WTC11 (cell line): ENCODE measurements at regions not wholly inside any gene's neighbourhood (a gene's known extent, or its start where the extent isn't known, plus 50 kb on each side); places are given as distances from the start of the nearest gene placed in this dataset.
A peak's percentile ranks its signal among the peaks of the same experiment; 100 is the strongest.
"Not testable (repeated sequence)": the region's sequence is repeated elsewhere in the genome, so short reads cannot be mapped to it uniquely, and the experiment has no call there.

Experiments used
- ATAC-seq: fragments of 200-7000 bp; cut with Tn5 transposase; 2 replicates; pipeline ENCODE4 v1.10.0; 2021; ENCODE audit warnings: mild to moderate bottlenecking, moderate library complexity
- CTCF ChIA-PET: fragments of 300-600 bp; sonication (Branson Sonifier 250); formaldehyde crosslinking; loops from one replicate; lab custom pipeline; 2021; ENCODE audit warnings: antibody characterized with exemption; lab: Charles Lee
- POLR2A ChIA-PET: fragments of 350-600 bp; sonication (Branson Sonifier 250); formaldehyde crosslinking; loops from one replicate; lab custom pipeline; 2021; ENCODE audit warnings: antibody characterized with exemption; lab: Charles Lee
- DNase-seq: peaks from one replicate; pipeline ENCODE4 v3.0.0; 2021; ENCODE audit warnings: low spot score
- H3K27ac Mint-ChIP-seq: 2 replicates; pipeline ENCODE4 v1.8.0; 2021; ENCODE audit warnings: mixed read lengths
- H3K27me3 Mint-ChIP-seq: 2 replicates; pipeline ENCODE4 v1.8.0; 2021; ENCODE audit warnings: low read depth, mild to moderate bottlenecking, moderate library complexity, mixed read lengths
- H3K36me3 Mint-ChIP-seq: 2 replicates; pipeline ENCODE4 v1.8.0; 2021; ENCODE audit warnings: mixed read lengths
- H3K4me1 Mint-ChIP-seq: 2 replicates; pipeline ENCODE4 v1.8.0; 2022; ENCODE audit warnings: mixed read lengths
- H3K4me3 Mint-ChIP-seq: 2 replicates; pipeline ENCODE4 v1.8.0; 2021; ENCODE audit warnings: mild to moderate bottlenecking, moderate library complexity, mixed read lengths
- H3K9me3 Mint-ChIP-seq: 2 replicates; pipeline ENCODE4 v1.8.0; 2021; ENCODE audit warnings: mixed read lengths
- CREB1 ChIP-seq: sonication (generic); formaldehyde crosslinking; IDR thresholded peaks from 2 replicates; pipeline ENCODE4 v1.8.0; 2023; ENCODE audit warnings: mild to moderate bottlenecking, missing genetic modification reagents
- CREM ChIP-seq: sonication (generic); formaldehyde crosslinking; IDR thresholded peaks from 2 replicates; pipeline ENCODE4 v1.8.1; 2022; ENCODE audit warnings: mild to moderate bottlenecking, missing genetic modification reagents, moderate library complexity
- FOXP1 ChIP-seq: sonication (generic); formaldehyde crosslinking; IDR thresholded peaks from 2 replicates; pipeline ENCODE4 v1.8.0; 2022; ENCODE audit warnings: missing genetic modification reagents, mild to moderate bottlenecking, moderate library complexity, borderline replicate concordance
- NR2C2 ChIP-seq: sonication (generic); formaldehyde crosslinking; IDR thresholded peaks from 2 replicates; pipeline ENCODE4 v1.8.0; 2022; ENCODE audit warnings: mild to moderate bottlenecking, missing genetic modification reagents
- PRRX2 ChIP-seq: fragments of 250-450 bp; sonication (Bioruptor Pico); IDR thresholded peaks from 2 replicates; pipeline ENCODE4 v1.8.0; 2021; ENCODE audit warnings: mild to moderate bottlenecking
- SOX15 ChIP-seq: fragments of 250-450 bp; sonication (Bioruptor Pico); IDR thresholded peaks from 2 replicates; pipeline ENCODE4 v1.9.0; 2021; ENCODE audit warnings: mild to moderate bottlenecking
- TEAD1 ChIP-seq: sonication (generic); formaldehyde crosslinking; IDR thresholded peaks from 2 replicates; pipeline ENCODE4 v1.8.0; 2022; ENCODE audit warnings: mild to moderate bottlenecking, missing genetic modification reagents
- ZNF219 ChIP-seq: sonication (generic); formaldehyde crosslinking; IDR thresholded peaks from 2 replicates; pipeline ENCODE4 v1.8.0; 2023; ENCODE audit warnings: missing genetic modification reagents, mild to moderate bottlenecking, borderline replicate concordance
- ZNF263 ChIP-seq: sonication (generic); formaldehyde crosslinking; IDR thresholded peaks from 2 replicates; pipeline ENCODE4 v1.8.1; 2022; ENCODE audit warnings: low read depth, mild to moderate bottlenecking, moderate library complexity, missing genetic modification reagents
- ZNF317 ChIP-seq: sonication (generic); formaldehyde crosslinking; IDR thresholded peaks from 2 replicates; pipeline ENCODE4 v1.8.1; 2023; ENCODE audit warnings: low read depth, mild to moderate bottlenecking, moderate library complexity, missing genetic modification reagents, borderline replicate concordance
- ZNF416 ChIP-seq: fragments of 250-450 bp; sonication (Bioruptor Pico); IDR thresholded peaks from 2 replicates; pipeline ENCODE4 v1.9.0; 2021; ENCODE audit warnings: mild to moderate bottlenecking, inconsistent platforms
- TF ChIP-seq, protein P1 (sequence below): fragments of 250-450 bp; sonication (Bioruptor Pico); conservative IDR thresholded peaks from 2 replicates; pipeline ENCODE4 v1.9.0; 2021; ENCODE audit warnings: mild to moderate bottlenecking
- TF ChIP-seq, protein P2 (sequence below): sonication (generic); formaldehyde crosslinking; IDR thresholded peaks from 2 replicates; pipeline ENCODE4 v1.8.1; 2022; ENCODE audit warnings: low read depth, missing genetic modification reagents, borderline replicate concordance
- TF ChIP-seq, protein P3 (sequence below): sonication (generic); formaldehyde crosslinking; conservative IDR thresholded peaks from 2 replicates; pipeline ENCODE4 v1.8.1; 2023; ENCODE audit warnings: mild to moderate bottlenecking, low read depth, missing genetic modification reagents, moderate library complexity
- TF ChIP-seq, protein P4 (sequence below): fragments of 250-450 bp; sonication (Bioruptor Pico); IDR thresholded peaks from 2 replicates; pipeline ENCODE4 v1.9.0; 2021; ENCODE audit warnings: moderate library complexity, mild to moderate bottlenecking, inconsistent platforms, borderline replicate concordance
- TF ChIP-seq, protein P5 (sequence below): sonication (generic); formaldehyde crosslinking; IDR thresholded peaks from 2 replicates; pipeline ENCODE4 v1.8.1; 2022; ENCODE audit warnings: mild to moderate bottlenecking, moderate library complexity, missing genetic modification reagents
- TF ChIP-seq, protein P6 (sequence below): fragments of 250-450 bp; sonication (Bioruptor Pico); IDR thresholded peaks from 2 replicates; pipeline ENCODE4 v1.8.0; 2021; ENCODE audit warnings: mild to moderate bottlenecking
- TF ChIP-seq, protein P7 (sequence below): sonication (generic); formaldehyde crosslinking; IDR thresholded peaks from 2 replicates; pipeline ENCODE4 v1.8.0; 2023; ENCODE audit warnings: missing genetic modification reagents

DNA sequence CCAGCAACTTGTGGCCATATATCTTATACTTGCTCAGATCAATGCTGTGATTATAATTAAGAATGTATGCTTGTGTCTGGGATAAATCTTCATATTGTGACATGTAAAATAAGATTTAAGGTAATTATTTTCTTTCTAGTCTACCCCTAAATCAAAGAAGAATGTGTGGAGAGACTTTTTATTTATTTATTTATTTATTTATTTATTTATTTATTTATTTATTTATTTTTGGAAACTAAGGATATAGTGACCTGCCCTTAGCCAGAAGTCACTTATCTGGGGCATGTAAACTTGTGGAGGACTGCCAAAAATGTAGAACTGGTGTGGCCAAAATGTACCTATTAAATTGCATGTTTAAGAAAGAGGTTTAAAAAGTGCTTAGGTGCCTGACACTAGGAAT is 144.3 kb downstream of the BEND2 start (continued):
- TF ChIP-seq, protein P1, sequence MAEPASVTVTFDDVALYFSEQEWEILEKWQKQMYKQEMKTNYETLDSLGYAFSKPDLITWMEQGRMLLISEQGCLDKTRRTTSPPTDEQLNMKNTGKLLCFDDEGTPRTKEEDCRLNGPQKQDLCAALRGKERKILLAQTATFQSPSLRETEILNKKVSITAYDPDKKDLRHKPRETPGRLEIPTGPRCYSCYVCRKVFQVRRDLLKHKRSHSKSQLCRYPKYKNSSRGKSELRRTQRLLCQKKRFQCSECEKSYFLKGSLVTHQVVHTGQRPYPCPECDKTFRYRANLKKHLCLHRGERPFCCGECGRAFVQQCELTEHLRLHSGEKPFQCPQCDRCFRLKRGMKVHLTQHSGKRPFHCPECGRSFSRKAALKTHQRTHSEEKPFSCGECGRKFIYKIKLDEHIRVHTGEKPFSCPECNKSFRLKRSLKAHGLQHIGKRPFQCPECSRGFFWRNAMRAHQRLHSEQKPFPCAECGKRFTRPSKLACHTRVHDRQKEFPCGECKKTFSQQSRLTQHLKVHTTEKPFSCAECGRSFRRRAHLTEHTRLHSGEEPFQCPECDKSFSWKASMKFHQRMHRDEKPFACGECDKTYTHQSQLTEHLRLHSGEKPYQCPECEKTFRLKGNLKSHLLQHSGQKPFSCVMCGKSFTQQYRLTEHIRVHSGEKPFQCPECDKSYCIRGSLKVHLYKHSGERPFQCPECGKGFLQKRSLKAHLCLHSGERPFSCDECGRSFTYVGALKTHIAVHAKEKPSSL (CRISPR knock-in tag) = no peak
- TF ChIP-seq, protein P2, sequence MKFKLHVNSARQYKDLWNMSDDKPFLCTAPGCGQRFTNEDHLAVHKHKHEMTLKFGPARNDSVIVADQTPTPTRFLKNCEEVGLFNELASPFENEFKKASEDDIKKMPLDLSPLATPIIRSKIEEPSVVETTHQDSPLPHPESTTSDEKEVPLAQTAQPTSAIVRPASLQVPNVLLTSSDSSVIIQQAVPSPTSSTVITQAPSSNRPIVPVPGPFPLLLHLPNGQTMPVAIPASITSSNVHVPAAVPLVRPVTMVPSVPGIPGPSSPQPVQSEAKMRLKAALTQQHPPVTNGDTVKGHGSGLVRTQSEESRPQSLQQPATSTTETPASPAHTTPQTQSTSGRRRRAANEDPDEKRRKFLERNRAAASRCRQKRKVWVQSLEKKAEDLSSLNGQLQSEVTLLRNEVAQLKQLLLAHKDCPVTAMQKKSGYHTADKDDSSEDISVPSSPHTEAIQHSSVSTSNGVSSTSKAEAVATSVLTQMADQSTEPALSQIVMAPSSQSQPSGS (CRISPR knock-in tag) = no peak
- TF ChIP-seq, protein P3, sequence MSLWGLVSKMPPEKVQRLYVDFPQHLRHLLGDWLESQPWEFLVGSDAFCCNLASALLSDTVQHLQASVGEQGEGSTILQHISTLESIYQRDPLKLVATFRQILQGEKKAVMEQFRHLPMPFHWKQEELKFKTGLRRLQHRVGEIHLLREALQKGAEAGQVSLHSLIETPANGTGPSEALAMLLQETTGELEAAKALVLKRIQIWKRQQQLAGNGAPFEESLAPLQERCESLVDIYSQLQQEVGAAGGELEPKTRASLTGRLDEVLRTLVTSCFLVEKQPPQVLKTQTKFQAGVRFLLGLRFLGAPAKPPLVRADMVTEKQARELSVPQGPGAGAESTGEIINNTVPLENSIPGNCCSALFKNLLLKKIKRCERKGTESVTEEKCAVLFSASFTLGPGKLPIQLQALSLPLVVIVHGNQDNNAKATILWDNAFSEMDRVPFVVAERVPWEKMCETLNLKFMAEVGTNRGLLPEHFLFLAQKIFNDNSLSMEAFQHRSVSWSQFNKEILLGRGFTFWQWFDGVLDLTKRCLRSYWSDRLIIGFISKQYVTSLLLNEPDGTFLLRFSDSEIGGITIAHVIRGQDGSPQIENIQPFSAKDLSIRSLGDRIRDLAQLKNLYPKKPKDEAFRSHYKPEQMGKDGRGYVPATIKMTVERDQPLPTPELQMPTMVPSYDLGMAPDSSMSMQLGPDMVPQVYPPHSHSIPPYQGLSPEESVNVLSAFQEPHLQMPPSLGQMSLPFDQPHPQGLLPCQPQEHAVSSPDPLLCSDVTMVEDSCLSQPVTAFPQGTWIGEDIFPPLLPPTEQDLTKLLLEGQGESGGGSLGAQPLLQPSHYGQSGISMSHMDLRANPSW (CRISPR knock-in tag) = no peak

DNA sequence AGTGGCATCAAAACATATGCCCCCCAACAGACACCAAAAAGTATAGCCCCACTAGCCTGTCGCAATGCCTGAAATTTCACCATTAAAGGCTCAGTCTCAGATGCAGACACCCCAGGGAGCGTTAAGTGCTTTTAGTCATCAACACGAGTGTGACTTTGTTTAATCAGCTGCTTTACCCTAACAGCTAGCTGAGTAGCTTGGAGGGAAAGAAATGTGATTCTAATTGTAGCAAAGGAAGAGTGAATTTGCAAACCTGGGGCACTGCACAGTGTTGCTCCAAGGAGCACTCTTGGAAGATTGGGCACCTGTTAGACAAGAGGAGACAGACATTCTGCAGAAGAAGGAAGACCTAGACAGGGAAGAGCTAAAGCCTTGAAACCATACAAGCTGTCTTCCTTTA is 145.1 kb downstream of the BEND2 start:
- peak; percentile 24; the same call in 1 of the 2 replicates for ATAC-seq
- peaks cover 33% of the 10 kb centered on the region for H3K4me1 Mint-ChIP-seq
- ChIA-PET CTCF (interaction anchor here (1.0 kb wide), 1 partner anchor 131 kb away, joined by 6 read pairs; no protein-coding TSS in a partner anchor), POLR2A (no interaction called here)
- H3K9me3 Mint-ChIP-seq = no peaks in the 10 kb centered on the region
- H3K27me3 Mint-ChIP-seq = no peaks in the 10 kb centered on the region; the same call in 1 of the 2 replicates
- peaks cover 8% of the 10 kb centered on the region; the same call in 1 of the 2 replicates for H3K36me3 Mint-ChIP-seq
- H3K27ac Mint-ChIP-seq = no peak overlapping the region
- TF ChIP-seq, protein P4, sequence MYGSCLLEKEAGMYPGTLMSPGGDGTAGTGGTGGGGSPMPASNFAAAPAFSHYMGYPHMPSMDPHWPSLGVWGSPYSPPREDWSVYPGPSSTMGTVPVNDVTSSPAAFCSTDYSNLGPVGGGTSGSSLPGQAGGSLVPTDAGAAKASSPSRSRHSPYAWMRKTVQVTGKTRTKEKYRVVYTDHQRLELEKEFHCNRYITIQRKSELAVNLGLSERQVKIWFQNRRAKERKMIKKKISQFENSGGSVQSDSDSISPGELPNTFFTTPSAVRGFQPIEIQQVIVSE (CRISPR knock-in tag) = no peak
- TF ChIP-seq ZNF416 (CRISPR knock-in tag) (no peak), FOXP1 (CRISPR knock-in tag) (no peak), TEAD1 (CRISPR knock-in tag) (no peak), PRRX2 (CRISPR knock-in tag) (no peak), ZNF219 (CRISPR knock-in tag) (no peak), ZNF317 (CRISPR knock-in tag) (no peak), SOX15 (CRISPR knock-in tag) (no peak), CREM (CRISPR knock-in tag) (no peak), CREB1 (CRISPR knock-in tag) (no peak), ZNF263 (CRISPR knock-in tag) (no peak), NR2C2 (CRISPR knock-in tag) (no peak)
- TF ChIP-seq, protein P5, sequence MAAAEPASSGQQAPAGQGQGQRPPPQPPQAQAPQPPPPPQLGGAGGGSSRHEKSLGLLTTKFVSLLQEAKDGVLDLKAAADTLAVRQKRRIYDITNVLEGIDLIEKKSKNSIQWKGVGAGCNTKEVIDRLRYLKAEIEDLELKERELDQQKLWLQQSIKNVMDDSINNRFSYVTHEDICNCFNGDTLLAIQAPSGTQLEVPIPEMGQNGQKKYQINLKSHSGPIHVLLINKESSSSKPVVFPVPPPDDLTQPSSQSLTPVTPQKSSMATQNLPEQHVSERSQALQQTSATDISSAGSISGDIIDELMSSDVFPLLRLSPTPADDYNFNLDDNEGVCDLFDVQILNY (CRISPR knock-in tag) = no peak
- TF ChIP-seq, protein P6, sequence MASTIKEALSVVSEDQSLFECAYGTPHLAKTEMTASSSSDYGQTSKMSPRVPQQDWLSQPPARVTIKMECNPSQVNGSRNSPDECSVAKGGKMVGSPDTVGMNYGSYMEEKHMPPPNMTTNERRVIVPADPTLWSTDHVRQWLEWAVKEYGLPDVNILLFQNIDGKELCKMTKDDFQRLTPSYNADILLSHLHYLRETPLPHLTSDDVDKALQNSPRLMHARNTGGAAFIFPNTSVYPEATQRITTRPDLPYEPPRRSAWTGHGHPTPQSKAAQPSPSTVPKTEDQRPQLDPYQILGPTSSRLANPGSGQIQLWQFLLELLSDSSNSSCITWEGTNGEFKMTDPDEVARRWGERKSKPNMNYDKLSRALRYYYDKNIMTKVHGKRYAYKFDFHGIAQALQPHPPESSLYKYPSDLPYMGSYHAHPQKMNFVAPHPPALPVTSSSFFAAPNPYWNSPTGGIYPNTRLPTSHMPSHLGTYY (CRISPR knock-in tag) = no peak
- TF ChIP-seq, protein P7, sequence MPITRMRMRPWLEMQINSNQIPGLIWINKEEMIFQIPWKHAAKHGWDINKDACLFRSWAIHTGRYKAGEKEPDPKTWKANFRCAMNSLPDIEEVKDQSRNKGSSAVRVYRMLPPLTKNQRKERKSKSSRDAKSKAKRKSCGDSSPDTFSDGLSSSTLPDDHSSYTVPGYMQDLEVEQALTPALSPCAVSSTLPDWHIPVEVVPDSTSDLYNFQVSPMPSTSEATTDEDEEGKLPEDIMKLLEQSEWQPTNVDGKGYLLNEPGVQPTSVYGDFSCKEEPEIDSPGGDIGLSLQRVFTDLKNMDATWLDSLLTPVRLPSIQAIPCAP (CRISPR knock-in tag) = no peak
- TF ChIP-seq, all 79 proteins: peak for 0
- no peak for DNase-seq
- no peak overlapping the region for H3K4me3 Mint-ChIP-seq

DNA sequence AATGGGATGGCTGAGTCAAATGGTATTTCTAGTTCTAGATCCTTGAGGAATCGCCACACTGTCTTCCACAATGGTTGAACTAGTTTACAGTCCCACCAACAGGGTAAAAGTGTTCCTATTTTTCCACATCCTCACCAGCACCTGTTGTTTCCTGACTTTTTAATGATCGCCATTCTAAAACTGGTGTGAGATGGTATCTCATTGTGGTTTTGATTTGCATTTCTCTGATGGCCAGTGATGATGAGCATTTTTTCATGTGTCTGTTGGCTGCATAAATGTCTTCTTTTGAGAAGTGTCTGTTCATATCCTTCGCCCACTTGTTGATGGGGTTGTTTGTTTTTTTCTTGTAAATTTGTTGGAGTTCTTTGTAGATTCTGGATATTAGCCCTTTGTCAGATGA is 152.6 kb downstream of the BEND2 start:
- H3K4me1 Mint-ChIP-seq = peaks cover 37% of the 10 kb centered on the region
- CTCF ChIA-PET, DNase-seq, H3K4me3 Mint-ChIP-seq, H3K9me3 Mint-ChIP-seq, ATAC-seq, H3K27me3 Mint-ChIP-seq, POLR2A ChIA-PET, H3K36me3 Mint-ChIP-seq, H3K27ac Mint-ChIP-seq: not testable (repeated sequence)
